NCI-H1048 (cell line): ENCODE measurements at regions not wholly inside any gene's neighbourhood (a gene's known extent, or its start where the extent isn't known, plus 50 kb on each side); places are given as distances from the start of the nearest gene placed in this dataset.

Experiments used
- DNase-seq: peaks from one replicate; lab custom pipeline; 2025; lab: John Stamatoyannopoulos, UW

GRCh38 chr20:11520596-11520995 lies 397.1 kb upstream of the BTBD3 start:
- DNase-seq: no peak

- DNase-seq: no peak
Measured at GRCh38 chr20:11521476-11522365, 396.0 kb upstream of the BTBD3 start.

GRCh38 chr20:11522366-11522741 lies 395.3 kb upstream of the BTBD3 start:
- no peak for DNase-seq

- DNase-seq: no peak
Measured at GRCh38 chr20:11529047-11529446, 388.6 kb upstream of the BTBD3 start.

GRCh38 chr20:11537032-11537431 lies 380.7 kb upstream of the BTBD3 start:
- DNase-seq: no peak

GRCh38 chr20:11539450-11539849 lies 378.2 kb upstream of the BTBD3 start:
- DNase-seq: no peak

GRCh38 chr20:11540558-11540957 lies 377.1 kb upstream of the BTBD3 start:
- no peak for DNase-seq

GRCh38 chr20:11542645-11543044 lies 375.0 kb upstream of the BTBD3 start:
- DNase-seq: no peak

GRCh38 chr20:11544029-11544678 lies 373.5 kb upstream of the BTBD3 start:
- peak; percentile 34 for DNase-seq

- no peak for DNase-seq
Measured at GRCh38 chr20:11546939-11547338, 370.8 kb upstream of the BTBD3 start.

GRCh38 chr20:11549172-11550103 lies 368.3 kb upstream of the BTBD3 start:
- DNase-seq: no peak

- no peak for DNase-seq
Measured at GRCh38 chr20:11550657-11551338, 366.9 kb upstream of the BTBD3 start.

- DNase-seq: no peak
Measured at GRCh38 chr20:11551479-11551878, 366.2 kb upstream of the BTBD3 start.

- no peak for DNase-seq
Measured at GRCh38 chr20:11553603-11554002, 364.1 kb upstream of the BTBD3 start.

- no peak for DNase-seq
Measured at GRCh38 chr20:11555510-11555909, 362.2 kb upstream of the BTBD3 start.

GRCh38 chr20:11556410-11556809 lies 361.3 kb upstream of the BTBD3 start:
- no peak for DNase-seq

- DNase-seq: no peak
Measured at GRCh38 chr20:11564491-11564890, 353.2 kb upstream of the BTBD3 start.

GRCh38 chr20:11569163-11569562 lies 348.5 kb upstream of the BTBD3 start:
- DNase-seq: no peak

- DNase-seq: no peak
Measured at GRCh38 chr20:11573507-11573906, 344.2 kb upstream of the BTBD3 start.

- DNase-seq: no peak
Measured at GRCh38 chr20:11581271-11581670, 336.4 kb upstream of the BTBD3 start.

- no peak for DNase-seq
Measured at GRCh38 chr20:11582060-11582459, 335.6 kb upstream of the BTBD3 start.
